Activated CD4-positive, alpha-beta T cell treated with anti-CD3 and anti-CD28 coated beads, Interleukin-2, amount 10 ng/mL, durations not matched to agents 24 days and 14 days (primary cell): ENCODE measurements at regions not wholly inside any gene's neighbourhood (a gene's known extent, or its start where the extent isn't known, plus 50 kb on each side); places are given as distances from the start of the nearest gene placed in this dataset.
"Not testable (repeated sequence)": the region's sequence is repeated elsewhere in the genome, so short reads cannot be mapped to it uniquely, and the experiment has no call there.

Source experiments
- DNase-seq: peaks from one replicate; pipeline ENCODE4 v3.0.0; 2022
- H3K27ac Mint-ChIP-seq: one replicate; pipeline ENCODE4 v1.8.0; 2022; ENCODE audit warnings: mild to moderate bottlenecking, mixed read lengths
- H3K27me3 Mint-ChIP-seq: one replicate; pipeline ENCODE4 v1.8.0; 2022; ENCODE audit warnings: mixed read lengths
- H3K36me3 Mint-ChIP-seq: one replicate; pipeline ENCODE4 v1.8.0; 2022; ENCODE audit warnings: low read depth, mild to moderate bottlenecking, mixed read lengths
- H3K4me1 Mint-ChIP-seq: one replicate; pipeline ENCODE4 v1.8.0; 2021; ENCODE audit warnings: mixed read lengths
- H3K4me3 Mint-ChIP-seq: one replicate; pipeline ENCODE4 v1.8.0; 2022; ENCODE audit warnings: mild to moderate bottlenecking, moderate library complexity, mixed read lengths
- H3K9me3 Mint-ChIP-seq: one replicate; pipeline ENCODE4 v1.8.0; 2021; ENCODE audit warnings: mixed read lengths
- intact Hi-C: fragments of 100-400 bp; cut with micrococcal nuclease; formaldehyde crosslinking; loops from one replicate; pipeline ENCODE4 v1.15.1; 2023

DNA sequence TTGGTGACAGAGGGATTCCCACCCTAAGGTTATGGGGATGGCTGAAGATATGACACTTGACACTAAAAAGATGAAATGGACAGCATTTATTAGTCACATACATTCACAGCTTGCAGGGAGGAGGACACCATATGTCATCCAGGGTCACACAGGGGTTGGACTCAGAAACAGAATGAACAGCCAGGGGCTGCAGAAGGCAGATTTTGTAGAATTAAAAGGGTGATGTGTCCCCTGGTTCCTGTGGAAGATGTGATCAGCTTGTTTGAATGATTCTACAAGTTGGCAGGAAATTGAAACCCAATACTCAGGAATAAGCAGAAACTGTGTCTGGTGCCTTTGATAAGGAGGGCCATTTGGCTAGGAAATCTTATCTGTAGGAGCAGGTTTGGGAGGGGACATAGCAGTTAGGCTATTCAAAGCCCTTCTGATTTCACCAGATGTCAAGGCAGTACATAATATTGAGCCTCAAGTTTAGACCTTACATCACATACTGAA lies 102.3 kb upstream of the GRIN3A start:
- Mint-ChIP-seq H3K36me3 (no peaks in the 10 kb centered on the region), H3K9me3 (no peaks in the 10 kb centered on the region), H3K27me3 (no peaks in the 10 kb centered on the region), H3K4me3 (no peak overlapping the region), H3K27ac (no peak overlapping the region), H3K4me1 (no peaks in the 10 kb centered on the region)
- intact Hi-C loops = no loop called here
- no peak for DNase-seq

DNA sequence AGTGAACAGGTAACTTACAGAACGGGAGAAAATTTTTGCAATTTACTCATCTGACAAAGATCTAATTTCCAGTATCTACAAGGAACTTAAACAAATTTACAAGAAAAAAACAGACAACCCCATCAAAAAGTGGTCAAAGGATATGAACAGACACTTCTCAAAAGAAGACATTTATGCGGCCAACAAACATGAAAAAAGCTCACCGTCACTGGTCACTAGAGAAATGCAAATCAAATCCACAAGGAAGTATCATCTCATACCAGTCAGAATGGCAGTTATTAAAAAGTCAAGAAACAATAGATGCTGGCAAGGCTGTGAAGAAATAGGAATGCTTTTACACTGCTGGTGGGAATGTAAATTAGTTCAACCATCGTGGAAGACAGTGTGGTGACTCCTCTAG lies 100.5 kb upstream of the GRIN3A start:
- H3K4me3 Mint-ChIP-seq, H3K27ac Mint-ChIP-seq, intact Hi-C loops, H3K36me3 Mint-ChIP-seq, H3K4me1 Mint-ChIP-seq, H3K27me3 Mint-ChIP-seq, H3K9me3 Mint-ChIP-seq, DNase-seq: not testable (repeated sequence)

GRCh38 chr9:101836021-101836420 lies 97.6 kb upstream of the GRIN3A start:
- Mint-ChIP-seq H3K27me3 (no peaks in the 10 kb centered on the region), H3K9me3 (no peaks in the 10 kb centered on the region), H3K4me1 (no peaks in the 10 kb centered on the region), H3K27ac (no peak overlapping the region), H3K36me3 (no peaks in the 10 kb centered on the region), H3K4me3 (no peak overlapping the region)
- DNase-seq = no peak
- intact Hi-C loops = no loop called here

DNA sequence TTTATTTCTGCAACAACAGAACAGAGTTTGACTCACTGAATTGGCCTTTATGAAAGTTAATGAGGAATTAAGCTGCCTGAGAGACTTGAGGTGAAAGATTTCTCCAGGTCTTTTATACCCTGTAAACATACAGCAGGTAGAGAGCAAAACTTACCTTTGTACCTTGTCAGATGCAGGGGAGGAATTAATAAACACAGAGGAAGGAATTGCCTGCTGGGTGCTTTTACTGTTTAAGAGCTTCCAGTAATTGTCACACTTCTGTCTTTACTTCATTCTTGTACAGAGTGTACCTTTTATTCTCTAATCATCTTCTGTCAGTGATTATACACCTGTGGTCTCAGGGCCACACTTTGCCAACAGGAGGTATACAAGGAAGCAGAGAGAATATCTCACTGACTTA lies 94.0 kb upstream of the GRIN3A start:
- intact Hi-C loops = no loop called here
- no peaks in the 10 kb centered on the region for H3K4me1 Mint-ChIP-seq
- H3K9me3 Mint-ChIP-seq = no peaks in the 10 kb centered on the region
- no peak overlapping the region for H3K4me3 Mint-ChIP-seq
- H3K36me3 Mint-ChIP-seq = no peaks in the 10 kb centered on the region
- no peaks in the 10 kb centered on the region for H3K27me3 Mint-ChIP-seq
- no peak overlapping the region for H3K27ac Mint-ChIP-seq
- DNase-seq = no peak

DNA sequence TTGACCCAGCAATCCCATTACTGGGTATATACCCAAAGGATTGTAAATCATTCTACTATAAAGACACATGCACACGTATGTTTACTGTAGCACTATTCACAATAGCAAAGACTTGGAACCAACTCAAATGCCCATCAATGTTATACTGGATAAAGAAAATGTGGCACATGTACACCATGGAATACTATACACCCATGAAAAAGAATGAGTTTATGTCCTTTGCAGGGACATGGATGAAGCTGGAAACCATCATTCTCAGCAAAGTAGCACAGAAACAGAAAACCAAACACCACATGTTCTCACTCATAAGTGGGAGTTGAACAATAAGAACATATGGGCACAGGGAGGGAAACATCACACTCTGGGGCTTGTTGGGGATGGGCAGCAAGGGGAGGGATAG lies 83.0 kb upstream of the GRIN3A start:
- H3K27me3 Mint-ChIP-seq, intact Hi-C loops, H3K27ac Mint-ChIP-seq, H3K4me3 Mint-ChIP-seq, H3K36me3 Mint-ChIP-seq, H3K9me3 Mint-ChIP-seq, H3K4me1 Mint-ChIP-seq, DNase-seq: not testable (repeated sequence)

- H3K27ac Mint-ChIP-seq, H3K4me3 Mint-ChIP-seq, H3K9me3 Mint-ChIP-seq, DNase-seq, H3K36me3 Mint-ChIP-seq, H3K4me1 Mint-ChIP-seq, H3K27me3 Mint-ChIP-seq, intact Hi-C loops: not testable (repeated sequence)
Measured at GRCh38 chr9:101820983-101821382, 82.5 kb upstream of the GRIN3A start.

DNA sequence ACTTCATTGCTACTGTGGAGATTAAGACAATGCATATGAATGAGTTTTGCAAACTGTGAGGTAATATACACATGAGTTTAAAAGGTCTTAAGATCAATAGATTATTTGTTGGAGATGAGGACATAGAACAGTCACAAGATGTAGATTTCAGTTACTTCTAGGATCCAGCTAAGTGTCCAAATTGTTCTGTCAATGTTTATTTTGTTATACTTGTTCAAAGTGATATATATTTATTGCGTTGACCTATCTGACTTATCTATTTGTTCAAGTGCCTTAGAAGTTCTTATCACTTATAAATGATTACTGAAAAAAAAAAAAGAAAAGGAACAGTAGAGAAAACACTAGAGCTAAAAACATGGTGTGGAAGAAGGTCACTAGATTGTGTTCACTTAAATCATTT lies 75.6 kb upstream of the GRIN3A start:
- Mint-ChIP-seq H3K27ac (no peak overlapping the region), H3K27me3 (no peaks in the 10 kb centered on the region), H3K4me3 (no peak overlapping the region), H3K4me1 (no peaks in the 10 kb centered on the region), H3K36me3 (no peaks in the 10 kb centered on the region), H3K9me3 (no peaks in the 10 kb centered on the region)
- intact Hi-C loops = no loop called here
- no peak for DNase-seq

GRCh38 chr9:101807879-101808278 lies 69.4 kb upstream of the GRIN3A start:
- H3K27ac Mint-ChIP-seq, intact Hi-C loops, H3K36me3 Mint-ChIP-seq, DNase-seq, H3K4me3 Mint-ChIP-seq, H3K9me3 Mint-ChIP-seq, H3K4me1 Mint-ChIP-seq, H3K27me3 Mint-ChIP-seq: not testable (repeated sequence)

DNA sequence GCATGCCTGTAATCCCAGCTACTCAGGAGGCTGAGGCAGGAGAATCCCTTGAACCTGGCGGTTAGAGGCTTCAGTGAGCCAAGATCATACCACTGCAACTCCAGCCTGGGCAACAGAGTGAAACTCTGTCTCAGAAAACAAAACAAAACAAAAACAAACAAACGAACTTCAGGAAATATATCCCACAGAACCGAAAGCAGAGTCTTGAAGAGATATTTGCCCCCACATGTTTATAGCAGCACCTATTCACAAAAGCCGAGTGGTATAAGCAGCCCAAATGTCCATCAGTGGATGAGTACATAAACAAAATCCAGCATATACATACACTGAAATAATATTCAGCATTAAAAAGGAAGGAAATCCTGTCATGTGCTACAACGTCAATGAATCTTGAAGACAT lies 57.6 kb upstream of the GRIN3A start:
- Mint-ChIP-seq H3K4me3 (no peak overlapping the region), H3K9me3 (no peaks in the 10 kb centered on the region), H3K4me1 (no peaks in the 10 kb centered on the region), H3K27ac (no peak overlapping the region), H3K36me3 (no peaks in the 10 kb centered on the region), H3K27me3 (no peaks in the 10 kb centered on the region)
- DNase-seq = no peak
- intact Hi-C loops = no loop called here

DNA sequence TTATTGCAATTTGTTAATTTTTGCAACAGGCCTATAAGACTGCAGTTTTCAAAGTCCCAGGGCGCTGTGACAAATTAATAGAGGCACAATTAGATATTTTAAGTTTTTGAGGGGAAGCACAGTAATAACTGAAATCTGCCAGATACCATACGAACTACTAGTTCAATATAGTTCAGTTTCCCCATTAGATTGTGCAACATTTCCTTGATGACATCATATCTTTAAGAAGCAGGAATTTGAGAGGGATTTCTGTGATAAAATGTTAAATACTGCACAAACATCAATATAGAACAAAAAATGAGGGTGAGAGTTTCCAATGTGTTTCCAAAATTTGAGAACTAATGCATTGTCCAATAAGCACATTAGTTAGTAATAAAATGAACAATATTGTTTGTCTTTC lies 56.7 kb upstream of the GRIN3A start:
- Mint-ChIP-seq H3K36me3 (no peaks in the 10 kb centered on the region), H3K4me3 (no peak overlapping the region), H3K4me1 (no peaks in the 10 kb centered on the region), H3K9me3 (no peaks in the 10 kb centered on the region), H3K27me3 (no peaks in the 10 kb centered on the region), H3K27ac (no peak overlapping the region)
- DNase-seq = no peak
- intact Hi-C loops = no loop called here

DNA sequence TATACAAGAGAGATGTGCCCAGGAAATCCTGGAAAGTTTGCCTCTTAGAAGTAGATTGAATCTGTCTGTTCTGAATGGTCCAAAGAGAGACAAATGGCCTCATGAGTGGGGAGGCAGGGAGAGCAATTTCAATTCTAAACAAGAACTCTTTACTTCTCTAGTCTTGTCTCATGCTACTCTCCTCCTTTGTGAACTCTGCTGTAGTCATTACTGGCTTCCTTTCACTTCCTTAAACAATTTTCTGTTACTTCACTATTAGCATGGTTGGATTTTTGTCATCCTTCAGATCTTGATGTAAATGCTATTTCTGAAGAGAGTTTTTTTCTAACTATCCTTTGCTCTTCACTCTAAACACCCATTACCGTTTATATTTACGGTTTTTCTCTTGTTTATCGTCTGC lies 54.0 kb upstream of the GRIN3A start:
- DNase-seq = no peak
- H3K4me3 Mint-ChIP-seq = no peak overlapping the region
- no peaks in the 10 kb centered on the region for H3K27me3 Mint-ChIP-seq
- H3K9me3 Mint-ChIP-seq = no peaks in the 10 kb centered on the region
- intact Hi-C loops = no loop called here
- H3K36me3 Mint-ChIP-seq = no peaks in the 10 kb centered on the region
- no peak overlapping the region for H3K27ac Mint-ChIP-seq
- H3K4me1 Mint-ChIP-seq = no peaks in the 10 kb centered on the region

GRCh38 chr9:101791938-101792337 lies 53.5 kb upstream of the GRIN3A start:
- H3K27ac Mint-ChIP-seq = no peak overlapping the region
- no peaks in the 10 kb centered on the region for H3K36me3 Mint-ChIP-seq
- H3K9me3 Mint-ChIP-seq = no peaks in the 10 kb centered on the region
- H3K4me3 Mint-ChIP-seq = no peak overlapping the region
- H3K27me3 Mint-ChIP-seq = no peaks in the 10 kb centered on the region
- H3K4me1 Mint-ChIP-seq = no peaks in the 10 kb centered on the region
- no peak for DNase-seq
- intact Hi-C loops = no loop called here

- no peaks in the 10 kb centered on the region for H3K4me1 Mint-ChIP-seq
- no peak overlapping the region for H3K27ac Mint-ChIP-seq
- no peaks in the 10 kb centered on the region for H3K9me3 Mint-ChIP-seq
- intact Hi-C loops = no loop called here
- no peaks in the 10 kb centered on the region for H3K36me3 Mint-ChIP-seq
- DNase-seq = no peak
- no peaks in the 10 kb centered on the region for H3K27me3 Mint-ChIP-seq
- H3K4me3 Mint-ChIP-seq = no peak overlapping the region
Measured at GRCh38 chr9:101791533-101791932, 53.1 kb upstream of the GRIN3A start.
